NCI-H2227 (cell line): ENCODE measurements at regions not wholly inside any gene's neighbourhood (a gene's known extent, or its start where the extent isn't known, plus 50 kb on each side); places are given as distances from the start of the nearest gene placed in this dataset.

ENCODE experiments used
- DNase-seq: peaks from one replicate; lab custom pipeline; 2025; ENCODE audit not compliant: unreplicated experiment; lab: John Stamatoyannopoulos, UW

- no peak for DNase-seq
Measured at GRCh38 chr2:30046979-30047378, 99.8 kb upstream of the YPEL5 start.

- no peak for DNase-seq
Measured at GRCh38 chr2:30048636-30049175, 98.1 kb upstream of the YPEL5 start.

DNA sequence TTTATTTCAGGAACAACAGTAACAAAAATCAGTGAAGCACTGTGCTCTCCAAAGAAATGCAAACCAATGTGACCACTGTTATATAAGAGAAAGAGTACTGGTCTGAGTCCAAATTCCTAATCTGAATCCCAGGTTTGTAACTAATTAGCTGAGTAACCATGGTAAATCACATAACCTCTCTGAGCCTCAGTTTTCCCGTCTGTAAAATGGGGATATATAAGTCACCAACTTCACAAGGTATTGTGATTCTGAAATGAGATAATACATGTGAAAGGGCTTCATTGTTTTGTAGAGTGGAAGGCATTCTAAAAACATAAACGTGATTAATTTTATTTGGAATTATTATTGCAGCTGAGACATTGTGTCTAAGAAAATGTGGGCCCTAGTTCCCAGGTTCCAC, 91.3 kb upstream of the YPEL5 start:
- DNase-seq, result no peak

DNA sequence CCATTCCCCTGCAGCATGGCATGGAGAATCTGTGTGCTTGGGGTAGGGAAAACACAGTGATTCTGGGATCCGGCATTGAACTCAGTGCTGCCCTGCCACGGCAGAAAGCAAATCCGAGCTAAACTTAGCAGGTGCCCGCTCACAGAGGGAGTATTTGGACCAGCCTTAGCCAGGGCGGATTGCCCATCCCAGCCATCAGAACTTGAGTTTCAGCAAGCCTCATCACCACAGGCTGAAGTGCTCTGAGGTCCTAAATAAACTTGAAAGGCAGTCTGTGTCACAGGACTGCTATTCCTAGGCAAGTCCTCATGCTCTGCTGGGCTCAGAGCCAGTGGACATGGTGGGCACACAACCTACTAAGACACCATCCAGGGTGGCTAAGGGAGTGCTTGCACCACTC, 86.2 kb upstream of the YPEL5 start:
- DNase-seq, result no peak

- no peak for DNase-seq
Measured at GRCh38 chr2:30068067-30068466, 78.7 kb upstream of the YPEL5 start.

DNA sequence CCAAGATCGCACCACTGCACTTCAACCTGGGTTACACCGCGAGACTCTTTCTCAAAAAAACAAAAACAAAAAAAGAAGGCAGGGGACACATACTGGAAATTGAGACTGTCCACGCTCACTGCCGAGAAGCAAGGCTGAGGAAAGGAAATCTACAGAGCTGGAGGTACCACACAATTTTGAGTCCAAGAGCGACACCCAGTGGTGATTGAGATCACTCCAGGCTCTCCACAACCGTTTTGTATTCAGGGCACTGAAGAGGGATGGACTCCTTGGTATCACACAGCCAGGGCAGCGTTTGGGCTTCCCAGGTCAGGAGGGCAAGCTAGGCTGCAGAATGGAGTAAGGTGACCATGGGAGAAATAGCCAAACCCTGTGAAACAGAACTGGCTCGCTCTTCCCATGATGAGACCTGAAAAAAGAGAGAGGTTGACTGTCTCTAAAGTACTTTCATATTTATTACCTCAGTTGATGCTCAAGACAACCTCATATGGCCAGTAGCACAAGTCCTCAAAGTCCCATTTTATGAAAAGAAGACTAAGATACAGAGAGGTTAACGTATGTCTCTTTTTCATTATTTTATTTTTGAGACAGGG, 74.5 kb upstream of the YPEL5 start:
- DNase-seq, result peak; percentile 84

GRCh38 chr2:30073523-30073922, 73.3 kb upstream of the YPEL5 start:
- DNase-seq, result no peak

- DNase-seq, result no peak
Measured at GRCh38 chr2:30074023-30074422, 72.8 kb upstream of the YPEL5 start.

GRCh38 chr2:30078521-30078920, 68.3 kb upstream of the YPEL5 start:
- no peak for DNase-seq

GRCh38 chr2:30084915-30085314, 61.9 kb upstream of the YPEL5 start:
- no peak for DNase-seq

GRCh38 chr2:30089171-30089570, 57.6 kb upstream of the YPEL5 start:
- no peak for DNase-seq

GRCh38 chr2:30095402-30095801, 51.4 kb upstream of the YPEL5 start:
- no peak for DNase-seq

DNA sequence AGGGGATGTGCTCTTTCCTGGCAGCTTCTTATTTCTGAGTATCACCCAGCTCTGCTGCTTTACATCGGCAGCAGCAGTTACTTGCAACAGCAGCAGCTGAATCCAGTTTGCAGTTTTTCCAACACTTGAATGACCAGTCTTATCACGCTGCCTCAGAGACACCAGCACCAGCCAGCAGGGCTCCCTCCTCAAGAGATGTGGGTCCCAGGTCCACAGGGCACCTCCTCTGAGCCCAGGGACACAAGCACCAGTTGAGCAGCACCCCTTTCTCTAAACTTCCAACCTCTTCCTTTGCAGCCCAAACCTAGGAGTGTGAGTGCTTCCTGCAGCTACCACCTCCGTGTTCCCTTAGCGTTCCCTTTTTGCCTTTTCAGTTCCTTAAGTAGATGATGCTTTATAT, 50.4 kb upstream of the YPEL5 start:
- no peak for DNase-seq
